ENCODE measurements at regions not wholly inside any gene's neighbourhood (a gene's known extent, or its start where the extent isn't known, plus 50 kb on each side); places are given as distances from the start of the nearest gene placed in this dataset.
A peak's percentile ranks its signal among the peaks of the same experiment; 100 is the strongest.

DNA sequence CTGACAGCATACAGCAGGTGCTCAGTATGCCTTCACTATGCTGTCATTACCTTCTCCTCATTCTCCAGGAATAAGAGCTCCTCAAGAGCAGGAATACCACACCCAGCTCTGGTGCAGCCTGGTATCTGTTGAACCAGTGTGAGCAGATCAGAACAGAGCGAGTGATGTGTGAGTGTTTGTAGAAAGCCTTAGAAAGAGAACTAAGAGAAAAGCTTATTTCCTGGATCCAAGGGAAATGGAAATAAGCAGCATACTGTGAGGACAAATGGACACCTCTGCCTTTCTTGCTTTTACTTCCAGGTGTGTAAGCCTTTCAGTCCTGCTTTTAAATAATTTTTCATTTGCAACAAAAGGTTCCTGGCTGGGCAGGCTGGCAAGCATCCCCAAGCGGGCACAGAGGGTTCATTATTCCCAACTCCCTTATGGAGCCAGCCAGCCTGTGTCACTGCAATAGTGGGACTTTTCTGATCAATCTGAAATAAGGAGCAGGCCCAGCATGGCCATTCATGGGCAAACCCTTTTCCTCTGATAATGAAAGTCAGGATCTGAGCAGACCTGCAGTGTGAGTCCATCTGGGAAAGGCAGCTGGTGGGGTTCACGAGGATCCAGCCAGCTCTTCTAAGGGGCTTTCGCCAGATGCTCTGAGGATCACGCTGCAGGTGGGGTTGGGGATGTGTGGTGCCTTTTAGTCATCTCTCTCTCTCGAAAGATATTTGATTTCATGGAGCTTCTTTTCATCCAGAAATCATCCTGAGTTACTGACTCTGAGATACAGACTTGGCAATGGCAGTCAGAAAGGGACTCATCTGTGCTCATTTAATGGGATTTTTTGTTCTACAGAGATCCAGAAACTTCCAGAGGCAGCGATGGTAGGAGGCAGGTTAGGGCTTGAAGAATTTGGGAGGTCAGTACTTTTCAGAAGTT, 594.9 kb upstream of the CFAP20DC start:
- DNase-seq = no peak

DNA sequence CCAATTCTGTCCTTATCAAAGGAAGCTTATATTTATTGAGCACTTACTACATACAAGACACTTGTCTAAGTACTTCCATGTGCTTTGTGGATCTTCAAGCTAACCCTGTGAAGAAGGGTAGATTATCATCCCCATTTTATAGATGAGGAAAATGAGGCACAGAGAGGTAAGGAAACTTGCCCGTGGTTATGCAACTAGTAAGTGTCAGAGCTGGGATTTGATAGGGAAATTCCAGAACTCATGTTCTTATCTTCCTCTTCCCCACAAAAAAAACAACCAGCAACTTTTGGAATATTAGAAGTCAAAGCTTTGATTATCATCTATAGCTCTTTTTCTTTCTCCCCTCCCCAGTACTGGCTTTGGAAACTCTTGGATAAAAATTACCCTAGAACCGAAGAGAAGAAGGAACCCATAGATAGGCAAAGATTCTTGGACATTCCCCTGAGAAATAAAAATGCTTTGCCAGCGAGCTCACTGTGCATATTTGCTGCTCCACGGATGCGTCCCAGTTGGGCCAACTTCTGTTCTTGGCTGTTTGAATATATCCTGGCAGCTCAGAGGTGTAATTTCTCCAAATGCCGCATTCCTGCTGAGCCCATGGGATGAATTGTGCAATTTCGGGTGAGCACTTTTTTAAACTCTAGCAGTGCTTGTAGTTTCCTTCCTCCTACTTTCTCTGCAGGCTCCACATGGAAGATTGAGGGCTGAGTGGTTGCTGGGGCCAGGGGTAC, 591.5 kb upstream of the CFAP20DC start:
- no peak for DNase-seq

DNA sequence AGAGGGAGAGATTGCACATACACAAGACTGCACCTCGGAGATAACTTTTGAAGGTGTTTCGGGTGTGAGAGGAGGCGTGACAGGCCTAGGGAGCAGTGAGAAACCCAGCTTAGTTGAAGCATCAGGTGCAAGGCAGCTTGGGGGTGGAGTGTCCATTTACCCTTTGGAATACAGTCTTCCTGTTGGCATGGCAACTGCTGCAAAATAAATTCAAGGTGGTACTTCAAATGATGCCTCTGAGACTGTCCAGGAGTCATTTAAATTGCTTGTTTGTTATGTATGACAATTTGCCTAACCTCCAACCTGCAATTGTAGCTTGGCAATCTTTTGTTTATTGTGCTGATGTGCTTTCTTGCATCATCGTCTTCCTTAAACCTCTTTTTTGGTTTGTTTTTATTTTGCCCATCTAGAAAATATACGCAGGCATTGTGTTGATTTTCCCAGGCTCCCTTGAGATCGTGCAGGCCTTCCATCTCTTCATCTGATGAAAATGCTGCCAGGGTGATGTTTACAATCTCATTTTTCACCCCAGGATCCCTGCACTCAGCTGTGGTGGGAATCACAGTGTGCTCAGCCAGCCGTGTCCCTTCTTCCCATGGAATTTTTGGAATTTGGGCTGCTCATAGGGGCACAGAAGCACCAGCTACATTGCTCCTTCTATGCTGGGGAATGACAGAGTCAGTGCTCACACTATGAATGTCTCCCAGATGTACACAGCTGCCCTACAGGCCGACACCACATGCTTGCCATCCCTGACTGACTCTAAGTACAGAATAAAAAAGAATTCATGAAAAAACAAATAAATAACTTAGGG, 583.1 kb upstream of the CFAP20DC start:
- no peak for DNase-seq

DNA sequence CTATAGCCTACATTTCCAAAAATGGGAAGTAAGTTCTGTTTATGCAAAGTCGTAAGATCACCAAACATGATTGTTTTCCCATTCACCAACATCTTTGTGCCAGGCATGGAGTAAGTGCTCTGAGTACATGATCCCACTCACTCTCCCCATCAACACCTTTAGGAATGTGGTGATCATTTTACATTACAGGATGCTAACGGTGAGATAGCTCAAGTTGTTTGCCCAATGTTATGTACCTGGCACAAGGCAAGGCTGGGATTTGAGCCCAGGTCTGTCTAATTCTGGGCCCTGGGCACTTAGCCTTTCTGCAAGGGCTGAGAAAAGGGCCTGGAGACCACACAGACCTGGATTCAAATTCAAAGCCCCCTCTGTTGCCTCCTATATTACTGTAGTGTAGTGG, 581.7 kb upstream of the CFAP20DC start:
- DNase-seq = no peak

DNA sequence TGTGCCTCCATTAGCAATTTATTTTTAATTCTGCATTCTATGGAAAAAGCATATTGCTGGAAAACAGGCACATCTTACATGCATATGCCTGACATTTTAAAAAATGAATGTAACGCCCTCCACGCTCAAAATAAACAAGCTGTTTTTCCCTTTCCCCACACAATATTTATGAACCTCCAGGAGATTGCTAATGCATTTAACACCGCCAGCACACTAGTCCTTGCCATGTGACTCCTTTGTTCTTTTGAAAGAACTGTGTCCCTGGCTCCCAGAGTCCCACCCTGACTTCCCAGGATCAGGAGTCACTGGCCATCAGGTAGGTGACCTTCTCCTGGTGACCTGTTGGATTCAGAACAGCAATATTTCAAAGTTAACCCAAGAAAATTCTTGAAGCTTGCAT, 571.2 kb upstream of the CFAP20DC start:
- DNase-seq = no peak

DNA sequence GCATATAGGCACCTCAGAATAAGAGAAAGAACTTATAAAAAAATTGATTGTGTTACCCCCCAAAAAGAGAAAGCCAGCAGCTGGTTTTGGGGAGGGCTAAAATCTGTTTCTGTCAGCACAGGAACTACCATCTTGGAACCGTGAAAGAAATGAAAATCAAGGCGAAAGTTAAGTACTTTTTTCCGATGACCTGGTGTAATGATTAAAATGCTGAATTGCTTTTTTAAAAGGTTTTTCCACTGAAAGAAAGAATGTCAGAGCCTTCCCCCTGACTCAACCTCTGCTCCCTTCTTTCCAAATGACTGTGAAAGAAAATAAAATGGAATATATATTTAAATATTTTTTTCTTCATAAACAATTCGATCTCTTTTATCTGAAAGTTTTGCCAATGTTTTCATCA, 570.5 kb upstream of the CFAP20DC start:
- DNase-seq = no peak

DNA sequence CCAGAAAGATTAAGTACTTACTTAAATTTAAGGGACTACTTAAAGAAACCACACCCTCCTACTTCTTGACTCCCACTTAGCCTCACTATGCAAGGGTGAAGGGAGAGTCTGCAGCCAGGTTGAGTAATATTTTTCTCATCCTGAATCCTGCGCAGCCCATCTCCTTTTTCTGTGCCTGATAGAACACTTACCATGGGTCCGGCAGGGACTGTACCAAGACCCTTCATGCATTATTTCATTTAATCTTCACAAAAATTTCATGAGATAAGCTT, 562.6 kb upstream of the CFAP20DC start:
- no peak for DNase-seq

DNA sequence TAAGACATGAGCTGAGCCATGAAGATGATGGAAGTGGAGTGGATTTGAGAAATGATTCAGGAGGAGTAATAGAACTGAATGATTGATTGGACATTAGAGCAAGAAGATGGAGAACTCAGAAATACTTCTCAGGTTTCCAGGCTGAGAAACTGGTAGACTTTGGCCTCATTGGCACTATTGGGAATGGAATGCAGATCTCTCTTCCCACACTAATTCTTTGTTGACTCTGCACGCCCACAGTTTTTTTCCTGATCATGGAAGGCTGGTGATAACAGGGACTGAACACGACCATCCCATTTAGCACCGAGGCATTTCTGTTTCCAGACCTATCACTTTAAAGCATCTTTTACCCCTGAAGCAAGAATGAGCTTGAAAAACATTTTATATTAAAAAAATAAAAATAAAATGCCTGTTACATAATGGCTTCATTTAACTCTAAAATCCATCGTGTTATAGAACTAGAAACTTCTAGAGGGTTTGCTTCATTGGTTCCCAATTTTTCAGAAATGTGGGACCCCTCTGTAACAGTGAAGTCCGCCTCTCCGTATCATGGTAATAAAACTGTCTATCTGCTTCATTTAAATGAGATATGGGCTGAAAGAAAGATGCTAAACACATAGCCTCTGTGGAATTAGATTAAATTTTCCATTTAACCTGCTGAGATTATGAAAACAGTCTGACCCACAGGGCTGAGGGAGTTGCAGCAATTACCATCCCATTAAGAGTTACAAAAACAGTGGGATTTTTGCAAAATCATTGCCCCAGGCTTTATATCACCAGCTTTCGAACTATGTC, 562.0 kb upstream of the CFAP20DC start:
- DNase-seq = no peak

DNA sequence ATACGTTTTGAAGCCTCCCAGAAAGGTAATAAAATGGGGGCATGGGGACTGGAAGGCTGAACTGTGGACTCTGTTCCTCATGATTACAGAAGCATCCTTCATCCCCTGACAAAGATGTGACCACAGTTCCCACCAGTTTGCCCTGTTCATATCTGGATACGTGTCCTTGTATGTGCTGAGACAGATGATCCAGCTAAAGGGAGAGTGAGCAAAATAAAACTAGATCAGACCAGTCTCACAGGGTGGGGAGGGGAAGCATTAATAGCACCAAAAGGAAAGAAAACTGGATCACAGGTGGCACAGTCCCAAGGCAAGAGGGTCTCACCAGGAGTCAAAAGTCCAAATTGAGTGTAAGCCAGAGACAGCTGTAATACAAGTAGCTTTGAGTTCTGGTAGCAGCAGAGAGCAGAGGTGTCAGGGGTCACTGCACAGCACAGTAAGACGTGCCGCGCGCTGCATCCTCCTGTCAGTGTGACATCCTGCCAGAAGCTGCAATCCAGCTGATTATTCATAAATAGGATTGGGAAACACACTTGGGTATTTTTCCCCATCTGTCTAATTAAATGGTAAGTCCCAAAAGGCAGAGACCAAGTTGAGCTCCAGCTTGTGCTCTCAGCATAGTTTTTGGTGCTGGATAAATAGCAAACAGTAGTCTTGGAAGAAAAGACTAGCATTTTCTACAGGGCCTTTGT, 560.0 kb upstream of the CFAP20DC start:
- no peak for DNase-seq

DNA sequence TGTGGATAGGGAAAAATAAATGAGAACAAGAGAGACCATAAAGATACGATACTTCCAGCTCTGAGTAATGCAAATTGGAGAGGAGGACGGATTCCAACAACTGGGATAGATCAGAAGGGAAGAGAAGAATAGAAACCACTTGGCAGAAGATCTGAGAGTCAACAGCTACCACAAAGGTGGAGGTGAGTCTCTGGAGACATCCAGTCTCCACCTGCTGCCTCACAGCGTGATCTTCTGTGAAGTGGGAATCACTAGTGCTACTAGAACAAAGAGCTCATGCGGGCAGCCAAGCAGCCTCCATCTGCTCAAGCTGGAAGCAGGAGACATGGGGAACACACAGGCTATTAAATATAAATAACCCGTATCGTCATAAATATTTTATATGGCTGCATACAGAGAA, 558.5 kb upstream of the CFAP20DC start:
- peak; percentile 71 for DNase-seq

DNA sequence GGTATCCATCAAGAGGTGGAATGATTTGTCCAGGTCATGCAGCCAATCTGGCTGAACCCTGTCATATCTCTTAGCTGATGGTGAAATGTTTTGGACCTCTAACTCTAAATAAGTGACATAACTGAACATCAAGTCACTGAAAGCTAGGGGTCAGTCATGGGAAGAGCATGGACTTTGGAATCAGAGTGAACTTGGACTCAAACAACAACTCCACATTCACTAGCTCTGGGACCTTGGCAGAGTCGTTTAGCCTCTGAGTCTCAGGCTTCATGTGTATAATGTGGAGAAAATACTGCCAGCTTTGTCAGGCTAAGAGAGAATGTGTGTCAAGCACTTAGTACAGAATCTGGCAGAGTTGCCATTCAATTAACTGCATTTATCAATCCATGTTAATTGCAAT, 557.8 kb upstream of the CFAP20DC start:
- DNase-seq = no peak

DNA sequence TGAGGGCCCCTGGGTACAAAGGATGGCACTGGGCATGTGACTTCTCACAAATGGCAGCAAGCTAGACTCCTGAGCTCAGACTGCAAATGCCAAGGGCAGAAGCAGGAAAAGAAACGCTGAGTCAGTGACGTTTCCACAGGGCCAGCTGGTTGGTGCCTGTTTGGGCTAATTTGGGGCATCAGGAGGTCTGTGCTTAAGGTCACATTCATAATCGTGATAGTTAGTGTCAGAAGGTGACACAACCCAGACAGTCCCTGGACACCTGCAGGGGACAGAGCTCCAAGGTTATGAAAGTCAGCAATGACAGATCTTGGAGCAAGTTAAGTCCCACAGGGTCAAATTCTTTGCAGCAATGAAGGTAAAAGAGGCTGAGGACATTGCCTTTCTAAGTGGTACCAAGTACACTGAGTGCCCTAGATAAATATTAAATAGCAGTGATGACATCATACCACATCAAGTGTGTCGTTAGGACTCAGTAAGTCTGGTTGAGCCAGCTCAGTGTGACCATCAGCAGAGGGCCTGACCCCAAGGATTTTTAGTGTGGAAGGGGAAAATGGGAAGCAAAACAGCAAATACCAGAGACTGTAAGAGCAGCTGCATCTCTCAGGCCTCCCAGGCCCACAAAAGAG, 556.9 kb upstream of the CFAP20DC start:
- DNase-seq = no peak

DNA sequence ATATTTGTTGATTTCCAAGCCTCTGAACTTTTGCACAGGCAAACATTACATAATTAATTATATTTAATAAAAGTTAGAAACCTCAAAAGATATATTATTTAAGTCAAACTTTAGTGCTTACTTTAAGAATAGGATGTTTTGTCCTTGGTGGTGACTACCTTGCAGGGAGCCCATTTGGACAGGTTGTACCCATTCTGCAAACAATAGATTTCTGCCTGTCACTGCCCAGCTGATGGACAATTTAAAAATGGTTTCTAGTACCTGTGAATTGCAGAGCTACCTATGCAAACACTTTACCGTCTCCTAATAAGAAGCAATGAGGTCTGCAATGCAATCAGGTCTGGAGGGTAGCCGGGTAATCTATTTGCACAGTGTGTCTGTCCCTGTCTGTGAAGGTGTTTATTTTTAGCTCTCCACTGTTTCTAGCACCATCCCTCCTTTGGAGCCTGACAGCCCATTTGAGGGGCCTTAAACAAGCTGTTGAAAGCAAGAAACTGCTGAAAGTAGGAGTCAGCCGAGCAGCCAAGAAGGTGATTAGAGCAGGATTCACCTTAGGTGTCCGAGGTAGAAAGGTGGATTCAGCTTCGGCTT, 556.2 kb upstream of the CFAP20DC start:
- DNase-seq = no peak

DNA sequence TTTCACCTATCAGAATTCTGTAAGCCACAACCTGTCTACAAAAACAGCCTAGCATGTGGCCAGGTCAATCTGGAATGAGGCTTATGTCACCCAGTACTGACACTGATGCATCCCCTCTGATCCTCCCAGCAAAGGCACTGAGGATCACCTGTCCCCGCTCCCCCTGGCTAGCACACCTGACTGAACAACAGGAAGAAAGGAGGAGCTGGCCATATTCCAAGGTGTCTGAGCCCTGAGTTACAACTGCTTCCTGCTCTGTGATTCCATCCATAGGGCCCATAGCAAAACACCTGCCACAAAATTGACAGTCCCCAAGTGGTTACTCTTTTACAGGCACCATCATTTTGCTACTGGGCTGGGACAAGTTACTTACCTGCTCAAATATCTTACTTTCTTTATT, 555.5 kb upstream of the CFAP20DC start:
- peak; percentile 75 for DNase-seq

DNA sequence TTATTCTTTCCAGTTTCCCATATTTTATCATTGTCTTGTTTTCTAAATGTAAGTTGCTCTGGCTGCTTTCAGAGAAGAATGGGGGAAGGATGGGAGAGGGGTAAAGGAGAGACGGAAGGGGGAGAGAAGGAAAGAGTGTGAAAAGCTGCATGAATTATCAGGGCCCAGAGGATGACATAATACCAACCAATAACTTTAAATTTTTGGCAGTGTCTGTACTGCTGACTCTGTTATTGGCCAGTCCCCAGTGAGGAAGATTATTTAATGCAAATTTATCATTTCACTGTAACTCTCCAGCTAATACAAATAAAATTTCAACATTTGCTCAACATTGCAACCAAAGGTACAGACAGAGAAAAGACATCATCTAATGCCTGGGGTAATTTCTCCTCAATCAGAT, 551.7 kb upstream of the CFAP20DC start:
- no peak for DNase-seq

DNA sequence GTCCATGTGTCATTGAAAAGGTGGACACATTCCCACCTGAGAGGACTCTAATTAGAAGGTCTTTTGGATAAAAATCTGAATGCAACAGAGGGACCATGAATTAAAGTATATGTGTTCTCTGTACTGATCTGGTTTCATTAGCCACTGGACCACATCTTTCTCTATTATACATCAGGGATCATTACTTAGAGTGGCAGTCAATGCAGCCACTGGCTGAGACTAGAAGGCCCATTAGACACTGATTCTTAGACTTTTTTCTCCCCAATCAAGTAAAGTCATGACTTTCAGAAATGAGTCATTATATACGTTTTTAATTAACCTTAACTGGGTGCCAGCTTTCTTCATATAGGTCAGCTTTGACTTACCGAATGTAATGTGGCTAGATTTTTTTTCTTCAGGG, 550.8 kb upstream of the CFAP20DC start:
- no peak for DNase-seq

DNA sequence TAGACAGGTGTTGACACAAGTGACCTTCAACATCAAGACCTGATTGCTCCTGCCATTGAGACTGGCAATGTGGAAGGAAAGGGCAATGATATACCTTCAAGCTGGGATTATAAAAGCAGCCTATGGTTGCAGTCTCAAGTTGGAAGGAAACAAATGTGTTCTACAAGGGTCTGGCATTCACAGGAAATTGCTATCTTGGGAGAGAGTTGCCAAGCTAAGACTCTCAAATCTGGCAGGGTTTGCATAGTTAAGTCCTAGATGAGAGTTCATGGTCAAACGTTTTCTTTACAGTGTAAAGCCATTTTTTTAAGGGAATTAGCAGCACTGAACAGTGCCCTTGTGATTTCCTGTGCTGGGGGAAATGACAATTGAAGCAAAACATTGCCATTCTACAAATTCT, 546.9 kb upstream of the CFAP20DC start:
- DNase-seq = no peak

DNA sequence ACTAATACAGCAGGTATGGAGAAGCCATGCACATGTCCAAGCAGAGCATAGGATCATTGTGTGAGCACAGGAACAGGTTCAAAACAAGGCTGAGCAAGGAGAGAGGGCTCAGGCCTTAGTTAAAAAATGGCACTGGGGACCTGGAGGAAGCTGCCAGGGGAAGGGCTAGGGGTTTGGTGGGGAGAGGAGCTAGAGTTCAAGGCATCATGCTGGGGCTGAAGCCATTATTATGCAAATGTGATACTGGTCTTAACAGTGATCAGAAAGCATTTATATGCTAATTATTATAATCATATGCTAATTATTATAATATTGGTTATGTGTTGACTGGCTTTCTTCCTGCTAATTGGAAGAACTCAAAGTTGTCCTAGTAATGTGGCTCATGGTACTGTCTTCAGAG, 546.0 kb upstream of the CFAP20DC start:
- DNase-seq = no peak

DNA sequence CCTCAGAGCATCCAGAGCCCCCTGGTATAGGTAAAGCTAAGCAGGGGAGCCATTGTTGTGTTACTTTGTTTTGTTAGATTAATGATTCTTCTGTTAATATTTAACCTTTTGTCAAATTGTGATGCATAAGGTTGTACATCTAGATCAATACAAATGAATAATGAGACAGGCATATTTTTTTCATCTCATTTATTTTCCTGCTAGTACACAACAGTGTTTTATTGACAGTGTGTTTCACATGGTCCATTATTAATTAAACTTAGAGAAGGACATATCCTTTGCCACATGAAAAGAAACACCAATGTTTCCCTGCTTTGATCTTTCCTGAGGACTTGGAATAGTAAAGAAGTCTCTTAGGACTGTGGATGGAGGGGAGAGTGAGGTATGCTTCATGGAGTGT, 543.6 kb upstream of the CFAP20DC start:
- DNase-seq = no peak

DNA sequence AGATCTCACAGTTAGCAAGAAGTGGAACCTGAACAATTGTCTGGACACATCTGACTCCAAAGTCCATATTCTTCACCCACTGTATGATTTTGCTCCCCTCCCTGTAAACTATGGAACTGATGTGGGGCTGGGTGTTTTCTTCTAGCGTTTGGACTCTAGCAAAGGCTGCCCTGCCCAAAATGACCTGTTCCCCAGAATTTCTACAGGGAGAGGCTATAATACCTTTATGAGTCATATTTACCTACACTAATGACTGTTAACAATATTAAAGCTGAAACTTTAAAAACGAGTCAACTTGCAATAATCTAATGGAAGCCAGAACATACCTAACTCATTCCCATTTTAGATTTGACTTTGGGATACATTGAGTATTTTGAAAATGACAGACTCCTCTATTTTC, 531.2 kb upstream of the CFAP20DC start:
- DNase-seq = no peak

DNA sequence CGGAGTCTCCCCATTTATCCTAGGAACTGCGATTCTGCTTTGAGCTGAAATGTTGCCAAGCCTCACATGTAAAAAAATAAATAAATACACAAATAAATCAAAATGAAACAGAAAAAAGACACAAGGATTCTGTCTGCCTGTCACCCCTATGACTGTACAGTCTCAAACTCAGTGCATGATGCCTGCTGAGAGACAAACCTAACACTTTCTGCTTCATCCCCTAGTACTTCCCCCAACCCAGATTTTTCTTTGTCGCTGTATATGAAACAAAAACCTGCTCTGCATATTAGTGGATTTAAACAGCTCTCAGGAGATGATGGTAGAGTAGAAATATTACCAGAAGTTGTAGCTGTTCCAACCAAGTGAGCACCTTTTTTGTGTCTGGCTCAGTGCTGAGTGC, 530.7 kb upstream of the CFAP20DC start:
- no peak for DNase-seq
